Loucy (cell line): ENCODE measurements at regions not wholly inside any gene's neighbourhood (a gene's known extent, or its start where the extent isn't known, plus 50 kb on each side); places are given as distances from the start of the nearest gene placed in this dataset.

Experiments
- CTCF ChIP-seq: fragments of 200-600 bp; sonication (generic); conservative IDR thresholded peaks from 2 replicates; pipeline ENCODE4 v1.5.1; 2014; ENCODE audit warnings: mild to moderate bottlenecking, antibody characterized with exemption, low read length
- EZH2phosphoT487 ChIP-seq: fragments of 200-600 bp; IDR thresholded peaks from 2 replicates; pipeline ENCODE4 v1.6.1; 2018; ENCODE audit warnings: antibody characterized with exemption, mild to moderate bottlenecking, moderate library complexity, borderline replicate concordance

- no peak for TF ChIP-seq CTCF
- no peak for TF ChIP-seq EZH2phosphoT487
Measured at GRCh38 chr6:114874410-114874809, 531.6 kb upstream of the HS3ST5 start.
